ENCODE measurements at regions not wholly inside any gene's neighbourhood (a gene's known extent, or its start where the extent isn't known, plus 50 kb on each side); places are given as distances from the start of the nearest gene placed in this dataset.

DNA sequence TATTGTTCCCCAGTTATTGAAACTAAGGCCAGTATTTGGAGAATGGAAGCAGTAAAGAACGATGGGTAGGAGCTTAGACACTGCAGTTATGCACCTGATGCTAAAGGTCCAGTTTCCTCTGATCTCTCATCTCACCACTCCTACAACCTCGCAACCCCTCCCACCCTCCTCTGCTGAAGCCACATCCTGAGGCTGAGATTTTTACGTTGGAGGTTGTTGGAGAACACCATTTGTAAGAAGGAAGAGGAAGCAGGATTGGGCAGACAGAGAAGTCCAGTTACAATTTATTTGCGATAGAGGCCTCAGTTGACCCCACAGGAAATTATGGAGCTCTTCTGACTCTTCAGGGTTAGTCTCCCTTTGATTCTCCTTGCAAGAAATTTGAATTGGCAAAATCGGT, 54.3 kb upstream of the NDUFV2 start (continued):
- TF ChIP-seq YY1 (IDR thresholded peaks at IDR 0.05; ENCODE audit: insufficient read depth, insufficient replicate concordance, low read depth, low read length) (no peak), IKZF1 (IDR thresholded peaks at IDR 0.05) (no peak), FOXK2 (IDR thresholded peaks at IDR 0.05) (no peak), LCORL (IDR thresholded peaks at IDR 0.05) (no peak), LCORL (CRISPR knock-in tag; IDR thresholded peaks at IDR 0.05) (no peak), TBX2 (CRISPR knock-in tag; IDR thresholded peaks at IDR 0.05; ENCODE audit: borderline replicate concordance) (no peak), ZNF737 (CRISPR knock-in tag; IDR thresholded peaks at IDR 0.05; ENCODE audit: borderline replicate concordance) (no peak), RFX5 (IDR thresholded peaks at IDR 0.05; ENCODE audit: low read depth, low read length) (no peak), ZSCAN29 (CRISPR knock-in tag; conservative IDR thresholded peaks at IDR 0.05) (no peak)

DNA sequence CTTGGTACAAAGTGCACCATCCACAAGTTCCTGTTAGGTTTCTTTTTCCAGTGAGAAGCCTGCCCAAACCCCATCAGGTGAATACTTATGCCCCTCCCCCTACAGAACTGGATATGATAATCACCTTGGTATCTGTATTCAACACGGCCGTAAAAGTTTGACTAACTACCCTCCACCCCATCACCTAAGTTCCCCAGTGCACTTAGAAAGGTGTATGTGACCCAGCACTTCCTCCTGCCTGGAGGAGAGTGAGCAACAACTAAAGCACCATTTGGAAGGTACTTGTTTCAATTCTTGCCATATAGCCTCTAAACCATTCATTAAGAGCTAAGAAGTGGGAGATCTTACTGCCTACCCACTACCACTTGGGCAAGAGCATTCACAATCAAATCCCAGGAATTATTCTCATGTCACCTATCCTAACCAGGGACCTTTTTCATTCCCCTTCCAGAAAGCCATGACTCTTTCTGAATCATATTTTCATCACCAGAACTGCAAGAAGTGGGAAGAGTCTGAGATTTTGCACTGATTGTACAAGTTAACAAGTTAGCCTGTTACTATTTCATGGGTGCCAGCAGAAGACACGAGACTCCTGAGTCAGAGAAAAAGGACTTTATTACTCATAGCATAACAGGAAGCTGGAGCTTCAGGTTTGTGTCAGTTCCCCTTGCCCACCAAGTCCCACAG, 53.5 kb upstream of the NDUFV2 start:
- POLR2A ChIA-PET: no interaction called here

More for the DNA sequence above, 53.5 kb upstream of the NDUFV2 start:
- Histone ChIP-seq H3K36me3 (replicated peaks in 1 of 2; ENCODE audit: control insufficient read depth in 1 of 2, insufficient read depth in 2 of 2, low read length in 2 of 2) (no peaks in the 10 kb centered on the region), H3K4me1 (ENCODE audit: insufficient read depth, low read length) (peaks cover 23% of the 10 kb centered on the region; the same call in 1 of the 2 replicates), H3K9ac (ENCODE audit: insufficient read depth, low read depth, low read length) (no peak overlapping the region), H3K27ac (ENCODE audit: extremely low read length, insufficient read depth, low read length) (no peak overlapping the region), H3K4me3 (replicated peaks in 1 of 3; ENCODE audit: insufficient read depth in 1 of 3, low read depth in 2 of 3, low read length in 3 of 3) (no peak overlapping the region), H3K9me3 (ENCODE audit: low read length) (peaks cover 29% of the 10 kb centered on the region), H2AFZ (ENCODE audit: low read length) (no peak overlapping the region), H4K20me1 (ENCODE audit: insufficient read depth, low read length) (no peaks in the 10 kb centered on the region), H3K27me3 (ENCODE audit: control insufficient read depth in 1 of 2, insufficient read depth in 2 of 2, low read length in 2 of 2) (no peaks in the 10 kb centered on the region), H3K4me2 (ENCODE audit: low read depth, low read length) (no peak overlapping the region), H3K79me2 (ENCODE audit: insufficient read depth, low read length) (no peaks in the 10 kb centered on the region)
- CTCF ChIA-PET (ENCODE audit: low intra/inter-chr PET ratio, low total read pairs): no interaction called here
- FAIRE-seq (no peak), ATAC-seq (no peak), DNase-seq (ENCODE audit: low spot score) (no peak)
- TF ChIP-seq THYN1 (CRISPR knock-in tag; IDR thresholded peaks at IDR 0.05; ENCODE audit: borderline replicate concordance, low read depth): no peak
- TF ChIP-seq, protein P1, sequence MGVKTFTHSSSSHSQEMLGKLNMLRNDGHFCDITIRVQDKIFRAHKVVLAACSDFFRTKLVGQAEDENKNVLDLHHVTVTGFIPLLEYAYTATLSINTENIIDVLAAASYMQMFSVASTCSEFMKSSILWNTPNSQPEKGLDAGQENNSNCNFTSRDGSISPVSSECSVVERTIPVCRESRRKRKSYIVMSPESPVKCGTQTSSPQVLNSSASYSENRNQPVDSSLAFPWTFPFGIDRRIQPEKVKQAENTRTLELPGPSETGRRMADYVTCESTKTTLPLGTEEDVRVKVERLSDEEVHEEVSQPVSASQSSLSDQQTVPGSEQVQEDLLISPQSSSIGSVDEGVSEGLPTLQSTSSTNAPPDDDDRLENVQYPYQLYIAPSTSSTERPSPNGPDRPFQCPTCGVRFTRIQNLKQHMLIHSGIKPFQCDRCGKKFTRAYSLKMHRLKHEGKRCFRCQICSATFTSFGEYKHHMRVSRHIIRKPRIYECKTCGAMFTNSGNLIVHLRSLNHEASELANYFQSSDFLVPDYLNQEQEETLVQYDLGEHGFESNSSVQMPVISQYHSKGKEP (CRISPR knock-in tag; IDR thresholded peaks at IDR 0.05): no peak
- no peak for TF ChIP-seq PAWR (CRISPR knock-in tag; IDR thresholded peaks at IDR 0.05; ENCODE audit: borderline replicate concordance)
- TF ChIP-seq ZSCAN21 (CRISPR knock-in tag; IDR thresholded peaks at IDR 0.05; ENCODE audit: borderline replicate concordance): no peak
- TF ChIP-seq, protein P2, sequence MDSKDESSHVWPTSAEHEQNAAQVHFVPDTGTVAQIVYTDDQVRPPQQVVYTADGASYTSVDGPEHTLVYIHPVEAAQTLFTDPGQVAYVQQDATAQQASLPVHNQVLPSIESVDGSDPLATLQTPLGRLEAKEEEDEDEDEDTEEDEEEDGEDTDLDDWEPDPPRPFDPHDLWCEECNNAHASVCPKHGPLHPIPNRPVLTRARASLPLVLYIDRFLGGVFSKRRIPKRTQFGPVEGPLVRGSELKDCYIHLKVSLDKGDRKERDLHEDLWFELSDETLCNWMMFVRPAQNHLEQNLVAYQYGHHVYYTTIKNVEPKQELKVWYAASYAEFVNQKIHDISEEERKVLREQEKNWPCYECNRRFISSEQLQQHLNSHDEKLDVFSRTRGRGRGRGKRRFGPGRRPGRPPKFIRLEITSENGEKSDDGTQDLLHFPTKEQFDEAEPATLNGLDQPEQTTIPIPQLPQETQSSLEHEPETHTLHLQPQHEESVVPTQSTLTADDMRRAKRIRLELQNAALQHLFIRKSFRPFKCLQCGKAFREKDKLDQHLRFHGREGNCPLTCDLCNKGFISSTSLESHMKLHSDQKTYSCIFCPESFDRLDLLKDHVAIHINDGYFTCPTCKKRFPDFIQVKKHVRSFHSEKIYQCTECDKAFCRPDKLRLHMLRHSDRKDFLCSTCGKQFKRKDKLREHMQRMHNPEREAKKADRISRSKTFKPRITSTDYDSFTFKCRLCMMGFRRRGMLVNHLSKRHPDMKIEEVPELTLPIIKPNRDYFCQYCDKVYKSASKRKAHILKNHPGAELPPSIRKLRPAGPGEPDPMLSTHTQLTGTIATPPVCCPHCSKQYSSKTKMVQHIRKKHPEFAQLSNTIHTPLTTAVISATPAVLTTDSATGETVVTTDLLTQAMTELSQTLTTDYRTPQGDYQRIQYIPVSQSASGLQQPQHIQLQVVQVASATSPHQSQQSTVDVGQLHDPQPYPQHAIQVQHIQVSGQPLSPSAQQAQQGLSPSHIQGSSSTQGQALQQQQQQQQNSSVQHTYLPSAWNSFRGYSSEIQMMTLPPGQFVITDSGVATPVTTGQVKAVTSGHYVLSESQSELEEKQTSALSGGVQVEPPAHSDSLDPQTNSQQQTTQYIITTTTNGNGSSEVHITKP (CRISPR knock-in tag; IDR thresholded peaks at IDR 0.05; ENCODE audit: low read depth): no peak
- intact Hi-C loops (cut with micrococcal nuclease; ENCODE audit: unreplicated experiment): no loop called here
- in situ Hi-C loops (cut with HindIII; ENCODE audit: extremely low pct_ligation_motif_present, low pct_unique_long_range_greater_than_20kb): no loop called here
- BruUV-seq (replicated peaks): no TSS peak
- 24% methylated on average over 3 of the region's 3 CpGs for WGBS (ENCODE audit: low lambda C conversion rate)
